ENCODE measurements at regions not wholly inside any gene's neighbourhood (a gene's known extent, or its start where the extent isn't known, plus 50 kb on each side); places are given as distances from the start of the nearest gene placed in this dataset.

- DNase-seq (ENCODE audit: insufficient read length, low spot score, missing footprints) = no peak
- no peaks in the 10 kb centered on the region for H3K9me3 ChIP-seq (ENCODE audit: low read depth, low read length)
- peaks cover 5% of the 10 kb centered on the region for H3K27me3 ChIP-seq (ENCODE audit: insufficient read depth, low read length)
- H3K4me2 ChIP-seq (ENCODE audit: insufficient read depth, low read length) = no peak overlapping the region
- H3K79me2 ChIP-seq (ENCODE audit: insufficient read depth, low read length) = no peaks in the 10 kb centered on the region
- no peaks in the 10 kb centered on the region for H4K20me1 ChIP-seq (ENCODE audit: insufficient read depth, low read length)
- H3K36me3 ChIP-seq (ENCODE audit: insufficient read depth, low read length) = no peaks in the 10 kb centered on the region
- no peak overlapping the region for H3K4me3 ChIP-seq (ENCODE audit: insufficient read depth, low read length)
- H2AFZ ChIP-seq (ENCODE audit: low read length) = no peak overlapping the region
- TF ChIP-seq, protein P1, sequence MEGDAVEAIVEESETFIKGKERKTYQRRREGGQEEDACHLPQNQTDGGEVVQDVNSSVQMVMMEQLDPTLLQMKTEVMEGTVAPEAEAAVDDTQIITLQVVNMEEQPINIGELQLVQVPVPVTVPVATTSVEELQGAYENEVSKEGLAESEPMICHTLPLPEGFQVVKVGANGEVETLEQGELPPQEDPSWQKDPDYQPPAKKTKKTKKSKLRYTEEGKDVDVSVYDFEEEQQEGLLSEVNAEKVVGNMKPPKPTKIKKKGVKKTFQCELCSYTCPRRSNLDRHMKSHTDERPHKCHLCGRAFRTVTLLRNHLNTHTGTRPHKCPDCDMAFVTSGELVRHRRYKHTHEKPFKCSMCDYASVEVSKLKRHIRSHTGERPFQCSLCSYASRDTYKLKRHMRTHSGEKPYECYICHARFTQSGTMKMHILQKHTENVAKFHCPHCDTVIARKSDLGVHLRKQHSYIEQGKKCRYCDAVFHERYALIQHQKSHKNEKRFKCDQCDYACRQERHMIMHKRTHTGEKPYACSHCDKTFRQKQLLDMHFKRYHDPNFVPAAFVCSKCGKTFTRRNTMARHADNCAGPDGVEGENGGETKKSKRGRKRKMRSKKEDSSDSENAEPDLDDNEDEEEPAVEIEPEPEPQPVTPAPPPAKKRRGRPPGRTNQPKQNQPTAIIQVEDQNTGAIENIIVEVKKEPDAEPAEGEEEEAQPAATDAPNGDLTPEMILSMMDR (IDR thresholded peaks at IDR 0.05; ENCODE audit: extremely low read depth, low read depth, low read length) = no peak
- H3K4me1 ChIP-seq (ENCODE audit: insufficient read depth, low read length) = no peaks in the 10 kb centered on the region
- H3K27ac ChIP-seq (ENCODE audit: low read depth, low read length) = no peak overlapping the region
Measured at GRCh38 chr18:26637983-26638382, 89.6 kb upstream of the KCTD1 start.

DNA sequence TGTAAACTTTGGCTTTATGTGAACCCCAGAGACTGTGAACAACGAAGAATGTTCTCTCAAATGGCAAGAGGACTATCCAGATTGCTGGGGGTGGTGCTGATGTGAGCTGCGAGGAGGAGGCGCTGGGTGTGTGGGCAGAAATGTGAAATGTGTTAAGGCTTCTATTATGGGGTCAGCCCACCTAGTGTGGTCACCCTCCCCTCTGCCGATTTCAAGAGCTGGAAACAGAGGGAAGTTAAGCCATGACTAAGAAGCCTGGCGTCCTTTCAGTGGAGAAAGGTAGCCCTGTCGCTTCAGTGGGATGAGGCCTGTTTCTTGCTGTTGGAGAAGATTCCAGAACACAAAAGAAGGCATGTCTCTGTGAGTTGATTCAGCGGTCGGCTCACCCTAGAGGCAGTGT lies 89.0 kb upstream of the KCTD1 start:
- H3K27ac ChIP-seq (ENCODE audit: low read depth, low read length) = no peak overlapping the region
- DNase-seq (ENCODE audit: insufficient read length, low spot score, missing footprints) = no peak
- H2AFZ ChIP-seq (ENCODE audit: low read length) = no peak overlapping the region
- no peak overlapping the region for H3K4me2 ChIP-seq (ENCODE audit: insufficient read depth, low read length)
- no peaks in the 10 kb centered on the region for H4K20me1 ChIP-seq (ENCODE audit: insufficient read depth, low read length)
- no peaks in the 10 kb centered on the region for H3K9me3 ChIP-seq (ENCODE audit: low read depth, low read length)
- TF ChIP-seq, protein P1 (IDR thresholded peaks at IDR 0.05; ENCODE audit: extremely low read depth, low read depth, low read length) = no peak
- no peaks in the 10 kb centered on the region for H3K36me3 ChIP-seq (ENCODE audit: insufficient read depth, low read length)
- no peaks in the 10 kb centered on the region for H3K79me2 ChIP-seq (ENCODE audit: insufficient read depth, low read length)
- no peaks in the 10 kb centered on the region for H3K4me1 ChIP-seq (ENCODE audit: insufficient read depth, low read length)
- no peak overlapping the region for H3K4me3 ChIP-seq (ENCODE audit: insufficient read depth, low read length)
- H3K27me3 ChIP-seq (ENCODE audit: insufficient read depth, low read length) = peaks cover 5% of the 10 kb centered on the region

GRCh38 chr18:26635466-26635865 lies 87.1 kb upstream of the KCTD1 start:
- Histone ChIP-seq H3K27me3 (ENCODE audit: insufficient read depth, low read length) (peaks cover 5% of the 10 kb centered on the region), H3K79me2 (ENCODE audit: insufficient read depth, low read length) (no peaks in the 10 kb centered on the region), H3K27ac (ENCODE audit: low read depth, low read length) (no peak overlapping the region), H3K4me2 (ENCODE audit: insufficient read depth, low read length) (no peak overlapping the region), H2AFZ (ENCODE audit: low read length) (no peak overlapping the region), H3K4me3 (ENCODE audit: insufficient read depth, low read length) (no peak overlapping the region), H3K4me1 (ENCODE audit: insufficient read depth, low read length) (no peaks in the 10 kb centered on the region), H3K9me3 (ENCODE audit: low read depth, low read length) (no peaks in the 10 kb centered on the region), H3K36me3 (ENCODE audit: insufficient read depth, low read length) (no peaks in the 10 kb centered on the region), H4K20me1 (ENCODE audit: insufficient read depth, low read length) (no peaks in the 10 kb centered on the region)
- TF ChIP-seq, protein P1 (IDR thresholded peaks at IDR 0.05; ENCODE audit: extremely low read depth, low read depth, low read length) = no peak
- DNase-seq (ENCODE audit: insufficient read length, low spot score, missing footprints) = no peak

DNA sequence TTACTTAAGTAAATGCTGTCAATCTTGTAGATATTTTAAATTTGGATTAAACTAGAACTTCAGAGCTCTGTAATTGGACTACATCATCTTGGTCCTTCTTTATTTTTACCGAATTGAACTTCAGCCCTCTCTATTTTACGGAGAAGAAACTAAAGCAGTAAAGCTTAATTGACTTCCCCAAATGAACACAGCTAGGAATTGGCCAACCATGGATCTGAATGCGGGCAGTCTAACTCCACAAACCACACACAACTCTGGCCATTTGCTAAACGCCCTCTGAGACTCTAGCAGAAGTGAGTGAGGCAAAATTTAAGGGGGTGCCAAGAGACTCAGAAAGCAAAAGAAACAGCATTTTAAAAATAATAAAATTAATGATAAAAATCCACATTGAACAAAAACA lies 86.3 kb upstream of the KCTD1 start:
- TF ChIP-seq, protein P1 (IDR thresholded peaks at IDR 0.05; ENCODE audit: extremely low read depth, low read depth, low read length) = no peak
- Histone ChIP-seq H3K79me2 (ENCODE audit: insufficient read depth, low read length) (no peaks in the 10 kb centered on the region), H3K27me3 (ENCODE audit: insufficient read depth, low read length) (peaks cover 5% of the 10 kb centered on the region), H3K4me2 (ENCODE audit: insufficient read depth, low read length) (no peak overlapping the region), H2AFZ (ENCODE audit: low read length) (no peak overlapping the region), H3K4me3 (ENCODE audit: insufficient read depth, low read length) (no peak overlapping the region), H3K4me1 (ENCODE audit: insufficient read depth, low read length) (no peaks in the 10 kb centered on the region), H3K36me3 (ENCODE audit: insufficient read depth, low read length) (no peaks in the 10 kb centered on the region), H4K20me1 (ENCODE audit: insufficient read depth, low read length) (no peaks in the 10 kb centered on the region), H3K9me3 (ENCODE audit: low read depth, low read length) (no peaks in the 10 kb centered on the region), H3K27ac (ENCODE audit: low read depth, low read length) (no peak overlapping the region)
- no peak for DNase-seq (ENCODE audit: insufficient read length, low spot score, missing footprints)

Measured in osteoblast (primary cell).